AG10803 (cell line): ENCODE measurements at regions not wholly inside any gene's neighbourhood (a gene's known extent, or its start where the extent isn't known, plus 50 kb on each side); places are given as distances from the start of the nearest gene placed in this dataset.

Experiments
- DNase-seq: peaks from one replicate; pipeline ENCODE4 v3.0.0; 2010; ENCODE audit warnings: low read depth
- H3K4me3 ChIP-seq: 2 replicates; pipeline ENCODE4 v1.5.1; 2011; ENCODE audit warnings: mild to moderate bottlenecking, low read length, control low read depth
- CTCF ChIP-seq: conservative IDR thresholded peaks from 2 replicates; pipeline ENCODE4 v1.5.1; 2011; ENCODE audit warnings: mild to moderate bottlenecking, low read length, control low read depth, inconsistent platforms

DNA sequence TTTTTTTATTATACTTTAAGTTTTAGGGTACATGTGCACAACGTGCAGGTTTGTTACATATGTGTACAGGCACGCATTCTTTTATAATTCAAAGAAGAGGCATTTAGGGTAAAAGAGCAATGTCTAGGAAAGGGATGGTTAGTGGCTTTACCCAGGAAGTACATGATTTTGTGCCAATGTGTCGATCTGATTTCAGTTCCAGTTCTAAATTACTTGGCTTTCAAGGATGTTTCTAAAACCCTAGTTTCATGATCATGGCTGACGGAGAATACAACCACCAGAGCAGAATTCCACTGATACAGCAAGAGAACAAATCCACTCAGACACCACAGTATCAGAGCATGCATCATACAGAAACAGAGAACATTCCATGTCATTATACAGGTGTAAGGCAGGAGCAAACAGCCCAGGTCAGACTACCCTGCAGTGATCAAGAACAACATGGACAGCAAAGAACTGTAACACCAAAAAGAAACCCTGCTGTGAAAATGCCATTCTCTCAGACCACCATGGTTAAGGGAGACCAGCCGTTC is 116.7 kb upstream of the STK17B start:
- H3K4me3 ChIP-seq, result no peak overlapping the region
- TF ChIP-seq CTCF, result no peak

DNA sequence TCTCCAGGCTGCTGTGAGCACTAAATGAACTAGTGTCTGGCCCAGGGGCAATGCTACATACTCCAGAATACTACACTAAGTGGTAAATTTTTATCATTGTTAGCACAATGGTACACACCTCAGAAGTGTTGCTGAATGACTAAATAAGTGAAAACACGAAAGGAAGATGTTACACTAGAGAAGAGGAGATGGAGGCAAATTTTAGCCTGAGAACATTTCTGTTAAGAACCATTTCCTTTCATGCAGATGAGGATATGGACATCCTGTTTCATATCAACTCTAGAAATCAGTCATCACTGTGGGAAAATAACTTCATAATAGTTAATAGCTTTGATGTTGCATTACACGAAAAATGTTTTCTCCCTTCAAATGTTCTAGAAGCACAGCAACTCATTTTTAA is 117.6 kb upstream of the STK17B start:
- no peak overlapping the region for H3K4me3 ChIP-seq
- no peak for TF ChIP-seq CTCF
- no peak for DNase-seq

More for the DNA sequence above, 116.7 kb upstream of the STK17B start:
- no peak for DNase-seq

GRCh38 chr2:196290136-196290535 is 118.8 kb upstream of the STK17B start:
- no peak for DNase-seq
- H3K4me3 ChIP-seq, result no peak overlapping the region
- TF ChIP-seq CTCF, result no peak

DNA sequence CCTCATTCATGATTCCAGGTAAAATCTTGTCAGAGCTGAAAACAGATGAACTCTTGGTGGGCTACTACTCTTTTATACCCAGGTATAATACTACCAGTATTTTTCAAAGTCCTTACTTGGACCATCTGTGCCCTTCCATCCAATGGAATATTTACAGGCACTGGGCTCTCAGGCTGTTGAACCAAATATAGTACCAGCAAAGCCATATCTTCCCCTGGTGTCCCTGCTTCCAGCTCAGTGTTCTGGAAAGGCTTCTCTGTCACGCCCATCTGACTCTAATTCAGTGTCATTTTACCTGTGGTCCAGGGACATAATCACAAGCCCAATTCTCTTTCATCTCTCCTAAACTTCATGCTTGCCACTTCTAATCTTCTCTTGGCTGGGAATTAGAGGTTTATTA is 119.2 kb upstream of the STK17B start:
- DNase-seq, result no peak
- no peak for TF ChIP-seq CTCF
- no peak overlapping the region for H3K4me3 ChIP-seq

GRCh38 chr2:196291426-196291825 is 120.0 kb upstream of the STK17B start:
- no peak for TF ChIP-seq CTCF
- H3K4me3 ChIP-seq, result no peak overlapping the region
- no peak for DNase-seq

GRCh38 chr2:196291873-196292800 is 120.8 kb upstream of the STK17B start:
- H3K4me3 ChIP-seq, result no peak overlapping the region
- no peak for TF ChIP-seq CTCF
- no peak for DNase-seq

DNA sequence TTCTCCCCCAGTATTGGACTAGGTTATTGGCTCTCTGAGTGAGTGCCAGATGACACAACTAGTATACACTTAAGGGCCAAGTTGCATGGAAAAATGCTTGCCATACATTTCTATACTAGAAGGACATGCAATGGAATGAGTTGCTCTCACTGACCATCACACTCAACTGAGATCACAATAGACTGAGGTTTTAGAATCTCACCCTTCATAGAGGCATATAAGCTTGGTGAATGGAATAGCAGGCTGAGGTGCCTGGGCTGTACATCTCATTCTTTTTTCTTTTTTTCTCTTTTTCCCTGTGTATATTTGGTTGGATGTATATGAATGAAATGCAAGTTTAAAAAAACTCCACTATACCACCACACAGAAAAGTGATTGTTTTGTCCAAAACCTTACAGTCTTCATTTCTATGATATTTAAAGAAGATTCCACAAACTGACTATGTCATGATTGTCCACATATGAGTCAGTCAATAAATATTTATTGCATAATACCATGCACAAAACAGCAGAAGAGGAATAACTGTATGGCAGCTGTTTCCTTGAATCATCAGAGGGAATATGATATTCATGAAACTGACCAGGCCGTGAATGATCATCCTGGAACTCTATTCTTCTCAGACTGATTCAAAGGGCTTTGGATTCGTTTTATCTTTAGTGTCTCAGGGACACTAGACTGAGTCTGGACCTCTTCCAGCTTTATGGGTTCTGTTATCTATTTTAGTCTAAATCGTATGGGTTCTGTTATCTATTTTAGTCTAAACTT is 122.6 kb upstream of the STK17B start:
- no peak for TF ChIP-seq CTCF
- DNase-seq, result peak; percentile 89
- H3K4me3 ChIP-seq, result no peak overlapping the region
